ENCODE measurements at regions not wholly inside any gene's neighbourhood (a gene's known extent, or its start where the extent isn't known, plus 50 kb on each side); places are given as distances from the start of the nearest gene placed in this dataset.

DNA sequence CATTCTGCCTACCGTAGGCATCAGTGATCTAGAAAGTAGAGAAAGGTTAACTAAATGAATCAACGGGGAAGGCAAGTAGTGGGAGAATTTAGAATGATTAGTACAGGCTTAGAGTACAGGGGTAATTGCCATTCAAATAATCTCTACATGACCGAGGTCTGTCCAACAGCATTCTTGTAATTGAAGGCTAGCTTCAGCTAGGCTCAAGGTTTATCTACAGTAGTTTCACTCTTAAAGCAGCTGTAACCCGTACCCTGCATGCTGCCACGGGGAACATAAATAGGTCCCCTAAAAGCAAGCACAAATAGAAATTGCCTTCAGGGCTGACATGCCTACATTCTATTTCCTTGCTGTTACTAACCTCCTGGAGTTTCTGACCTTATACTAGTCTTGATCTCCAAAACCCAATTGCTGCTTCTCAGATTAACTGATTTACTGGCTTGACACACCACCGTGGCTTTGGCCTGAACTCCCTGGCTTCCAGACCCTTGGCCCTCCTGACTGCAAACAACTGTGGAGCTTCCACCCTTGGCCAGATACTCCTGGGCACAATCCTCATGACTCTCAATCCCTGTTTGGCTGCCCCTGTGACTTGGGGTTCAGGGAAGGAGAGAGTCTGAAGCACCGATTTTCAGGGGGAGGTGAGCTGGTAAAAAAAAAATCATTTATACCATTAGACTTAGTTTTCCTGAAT lies 242.1 kb upstream of the FOXN3 start:
- DNase-seq, result no peak

DNA sequence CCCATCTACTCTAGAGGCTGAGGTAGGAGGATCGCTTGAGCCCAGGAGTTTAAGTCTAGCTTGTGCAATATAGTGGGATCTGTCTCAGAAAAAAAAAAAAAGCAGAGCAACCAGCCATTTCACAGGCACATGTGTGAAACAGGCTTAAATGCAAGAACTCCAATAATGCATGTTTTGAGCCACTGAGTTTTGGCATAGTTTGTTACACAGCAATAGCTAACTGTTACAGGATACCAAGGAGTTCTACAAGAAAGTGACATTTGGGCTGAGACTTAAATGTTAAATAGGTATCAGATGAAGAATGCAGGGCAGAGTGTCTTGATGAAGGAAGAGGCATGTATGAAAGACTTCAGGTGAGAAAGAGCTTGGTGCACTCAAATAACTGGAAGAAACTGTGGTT lies 240.0 kb upstream of the FOXN3 start:
- DNase-seq, result no peak

DNA sequence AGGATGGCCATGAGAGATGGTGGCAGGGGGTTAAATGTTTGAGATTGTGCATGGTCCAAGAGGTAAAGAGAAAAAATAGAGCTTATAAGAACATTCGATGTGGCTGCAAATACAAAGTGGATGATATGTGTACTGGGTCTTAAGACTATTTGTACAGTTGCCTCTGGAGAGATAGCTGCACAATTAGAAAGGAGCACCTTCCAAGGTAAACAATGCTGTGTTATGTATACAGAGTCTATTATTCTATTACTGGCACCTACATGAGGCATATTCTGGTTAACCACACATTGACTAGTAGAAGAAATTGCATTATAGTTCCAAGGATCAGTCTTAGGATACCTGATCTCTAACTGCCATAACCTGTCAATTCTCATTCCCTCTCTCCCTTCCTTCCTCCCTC lies 238.0 kb upstream of the FOXN3 start:
- no peak for DNase-seq

DNA sequence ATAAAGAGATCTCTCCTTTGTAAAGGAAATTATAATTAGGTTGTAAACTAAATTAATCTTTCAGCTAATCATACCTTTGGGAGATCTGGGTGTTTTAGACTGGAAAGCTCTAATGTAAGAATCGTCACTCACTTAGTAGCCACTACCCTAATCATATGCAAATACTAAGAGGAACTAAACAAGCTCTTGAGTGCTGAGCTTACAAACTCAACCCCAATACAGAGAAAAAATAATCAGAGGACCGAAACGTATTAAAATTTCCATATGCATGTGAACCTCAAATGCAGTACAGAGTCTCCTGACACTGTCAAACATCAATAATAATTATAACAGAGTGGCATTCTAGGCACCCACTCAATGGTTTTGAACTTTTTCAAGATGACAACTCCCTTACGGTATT lies 235.3 kb upstream of the FOXN3 start:
- DNase-seq, result no peak

DNA sequence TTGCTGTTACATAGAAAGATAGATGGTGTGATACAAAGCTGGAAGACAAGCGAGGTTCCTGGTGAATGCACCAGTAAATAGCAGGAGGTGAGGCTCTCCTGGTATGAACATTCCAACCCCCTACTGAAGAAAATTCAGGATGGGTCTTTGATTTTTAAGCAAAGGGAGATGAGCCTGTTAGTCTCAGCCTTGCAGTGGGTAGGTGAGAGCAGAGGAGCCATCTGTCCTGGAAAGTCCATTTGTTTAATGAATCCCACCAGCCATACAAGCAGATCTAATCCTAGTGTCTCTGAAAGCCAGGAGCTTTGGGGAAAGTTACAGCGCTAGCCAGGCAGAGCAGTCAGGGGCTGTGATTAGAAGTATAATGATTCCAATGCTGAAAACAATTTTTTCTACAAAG lies 234.8 kb upstream of the FOXN3 start:
- no peak for DNase-seq

DNA sequence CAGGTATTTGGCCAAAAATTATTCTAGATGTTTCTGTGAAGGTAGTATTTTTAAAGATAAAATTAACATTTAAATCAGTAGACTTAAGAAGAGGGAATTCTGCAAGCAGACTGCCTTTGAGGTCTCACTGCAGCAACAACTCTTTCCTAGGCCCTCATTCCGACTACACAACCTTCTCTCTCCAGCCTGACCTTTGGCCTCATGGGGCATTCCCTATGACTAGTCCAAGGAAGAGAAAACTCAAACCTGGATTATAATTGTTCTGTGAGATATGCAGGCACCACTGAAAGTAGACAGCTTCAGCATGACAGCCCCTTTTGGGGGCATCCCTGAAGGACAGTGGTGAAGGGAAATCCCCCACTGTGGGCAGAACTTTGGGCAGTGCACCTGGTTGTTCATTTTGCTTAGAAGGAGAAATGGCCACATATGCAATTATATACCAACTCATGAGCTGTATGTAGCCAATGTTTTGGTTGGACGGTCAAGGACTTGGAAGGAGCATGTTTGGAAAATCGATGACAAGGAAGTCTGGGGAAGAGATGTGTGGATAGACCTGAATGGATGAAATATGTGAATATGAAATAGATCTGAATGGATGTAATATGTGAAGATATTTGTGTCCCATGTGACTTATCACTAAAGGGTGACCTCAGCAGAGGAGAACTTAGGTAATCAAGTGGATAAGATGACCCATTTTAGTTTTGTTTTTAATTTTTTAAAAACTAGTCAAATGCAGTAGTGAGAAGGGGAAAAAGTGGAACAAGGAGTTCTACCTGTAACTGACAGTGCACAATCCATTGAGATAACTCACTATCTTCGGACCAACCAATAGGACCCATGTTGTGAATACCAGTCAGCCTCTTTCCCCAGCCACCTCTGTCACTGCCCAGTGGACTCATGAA lies 233.3 kb upstream of the FOXN3 start:
- no peak for DNase-seq

DNA sequence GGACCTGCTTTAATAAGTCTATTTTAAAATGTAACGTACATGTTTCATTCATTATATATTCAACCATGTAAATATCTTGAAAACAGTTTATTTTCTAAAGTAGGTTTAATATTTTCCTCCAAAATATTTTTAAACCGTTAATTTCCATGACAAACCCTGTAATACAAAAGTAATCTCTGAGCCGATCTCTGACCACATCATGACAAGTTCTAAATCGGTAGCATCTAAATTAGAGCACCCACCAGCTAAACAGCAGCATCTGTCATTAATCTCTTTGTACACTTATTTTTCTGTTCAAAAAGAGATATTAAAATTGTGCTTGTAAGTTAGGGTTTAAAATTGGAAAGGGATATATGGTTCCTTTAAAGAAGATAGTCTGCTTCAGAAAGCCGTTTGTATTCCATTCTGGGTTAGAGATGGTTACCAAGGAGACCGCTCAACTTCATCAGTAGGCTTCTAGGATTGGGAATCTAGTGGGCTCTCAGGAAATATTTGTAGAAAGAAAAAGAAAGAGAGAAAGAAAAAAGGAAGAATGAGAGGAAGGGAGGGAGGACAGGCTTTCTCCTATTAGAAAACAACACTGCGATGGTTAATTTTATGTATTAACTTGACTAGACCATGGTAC lies 232.5 kb upstream of the FOXN3 start:
- no peak for DNase-seq

DNA sequence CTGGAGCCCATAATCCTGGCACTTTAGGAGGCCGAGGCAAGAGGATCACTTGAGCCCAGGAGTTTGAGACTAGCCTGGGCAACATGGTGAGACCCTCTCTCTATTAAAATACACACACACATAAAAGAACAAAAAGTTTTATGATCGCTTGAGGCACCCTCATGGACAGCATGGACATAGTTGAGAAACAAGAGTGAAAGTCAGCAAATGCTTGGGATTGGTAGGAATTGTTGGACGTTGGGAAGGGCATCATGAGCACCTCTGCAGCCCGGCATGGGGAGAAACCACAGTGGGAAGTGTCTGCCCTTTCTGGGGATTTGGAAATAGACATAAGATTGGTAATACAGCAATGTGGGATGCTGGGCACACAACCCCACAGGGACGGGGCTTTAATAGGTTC lies 231.9 kb upstream of the FOXN3 start:
- DNase-seq, result no peak

DNA sequence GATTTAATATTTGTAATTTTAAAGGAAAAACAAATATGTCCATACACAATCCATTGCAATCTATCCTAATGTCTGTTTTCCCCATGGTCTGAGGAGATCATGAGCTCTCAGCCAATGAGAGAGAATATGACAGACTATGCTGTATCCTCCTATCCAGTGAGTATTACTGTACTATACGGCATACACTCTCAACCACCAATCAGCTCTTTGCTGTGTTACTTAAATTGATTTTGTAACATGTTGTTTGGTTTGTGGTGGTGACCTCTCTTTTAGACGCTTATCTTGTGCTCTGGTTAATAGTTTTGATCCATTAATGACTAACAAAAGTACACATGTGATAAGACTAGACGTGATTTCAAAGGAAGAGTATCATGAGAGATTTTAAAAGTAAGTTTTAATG lies 231.5 kb upstream of the FOXN3 start:
- DNase-seq, result no peak

DNA sequence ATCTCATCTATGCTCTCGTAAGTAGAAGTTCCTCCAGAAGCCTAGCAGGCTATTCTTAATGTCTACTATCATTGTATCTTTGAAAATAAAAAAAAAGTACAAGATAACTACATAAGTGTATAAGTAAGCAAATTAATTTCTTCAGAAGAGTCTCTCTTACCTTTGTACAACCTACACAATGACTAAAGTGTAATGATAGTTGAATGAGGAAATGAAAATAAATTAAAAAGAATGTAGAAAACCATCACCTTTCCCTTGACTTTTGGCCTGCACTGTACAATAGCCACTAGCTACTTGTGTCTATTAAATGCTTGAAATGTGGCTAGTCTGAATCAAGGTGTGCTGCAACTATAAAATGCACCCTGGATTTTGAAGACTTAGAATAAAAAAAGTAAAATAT lies 229.9 kb upstream of the FOXN3 start:
- no peak for DNase-seq

DNA sequence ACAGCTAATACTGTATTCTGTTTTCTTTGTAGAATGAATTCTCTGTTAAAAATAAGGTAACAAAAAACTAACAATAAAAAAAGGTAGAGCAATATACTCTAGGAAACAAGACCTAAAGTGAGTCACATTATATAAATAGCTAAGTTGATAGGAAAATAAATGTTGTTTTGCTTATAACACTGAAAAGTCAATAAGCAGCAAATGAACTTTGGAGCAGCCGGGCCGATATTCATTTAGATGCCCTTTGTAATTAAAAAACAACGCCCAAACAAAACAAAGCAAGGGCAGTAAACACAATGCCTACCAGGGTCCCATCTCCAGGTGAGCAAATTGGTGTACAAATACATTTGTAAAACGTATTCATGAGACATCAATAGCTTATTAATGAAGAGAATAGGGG lies 227.6 kb upstream of the FOXN3 start:
- no peak for DNase-seq

DNA sequence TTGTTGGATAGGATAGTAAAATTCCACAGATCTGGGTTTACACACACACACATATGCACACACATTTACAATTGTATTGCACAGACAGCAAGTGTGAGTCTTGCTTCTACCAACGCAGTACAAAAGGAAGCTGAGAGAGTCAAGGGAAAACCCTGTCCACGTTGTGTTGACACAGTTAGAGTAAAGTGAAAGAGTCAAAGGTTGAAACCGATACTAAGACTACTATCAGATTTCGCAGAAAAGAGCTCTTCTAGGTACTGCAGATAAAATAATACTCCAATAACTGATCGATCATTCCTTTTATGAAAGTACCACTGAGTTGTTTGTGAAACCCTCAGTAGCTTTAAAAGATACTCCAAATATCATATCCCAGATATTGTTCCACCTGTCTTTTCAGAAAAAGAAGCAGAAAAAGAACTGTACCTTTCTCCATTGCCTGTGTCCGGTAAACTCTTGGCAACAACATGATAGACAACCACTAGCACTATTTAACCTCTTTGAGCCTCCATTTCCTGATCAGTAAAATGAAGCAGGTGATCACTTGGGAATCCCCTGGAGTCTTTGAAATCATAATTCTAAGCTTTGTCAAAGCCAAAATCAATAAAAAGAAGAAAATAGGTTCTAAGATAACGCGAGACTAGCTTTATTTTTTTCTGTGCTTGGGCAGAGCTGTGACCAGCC lies 224.6 kb upstream of the FOXN3 start:
- no peak for DNase-seq

DNA sequence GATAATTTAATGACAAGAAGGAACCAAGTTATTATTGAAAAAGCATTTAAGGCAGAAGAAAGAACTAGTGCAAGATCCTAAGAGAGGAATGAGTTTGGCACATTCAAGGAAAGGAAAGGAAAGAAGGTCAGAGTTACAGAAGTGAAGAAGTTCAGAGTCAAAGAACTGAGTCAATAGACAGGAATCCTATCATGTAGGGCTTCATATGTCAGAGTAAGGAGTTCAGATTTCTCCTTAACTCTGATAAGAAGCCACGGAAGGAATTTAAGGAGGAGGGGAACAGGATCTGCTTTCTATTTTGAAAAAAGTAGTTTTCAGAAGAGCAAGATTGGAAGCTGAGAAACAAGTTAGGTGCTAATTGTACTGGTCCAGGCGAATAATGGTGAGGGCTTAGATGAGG lies 223.1 kb upstream of the FOXN3 start:
- DNase-seq, result no peak

DNA sequence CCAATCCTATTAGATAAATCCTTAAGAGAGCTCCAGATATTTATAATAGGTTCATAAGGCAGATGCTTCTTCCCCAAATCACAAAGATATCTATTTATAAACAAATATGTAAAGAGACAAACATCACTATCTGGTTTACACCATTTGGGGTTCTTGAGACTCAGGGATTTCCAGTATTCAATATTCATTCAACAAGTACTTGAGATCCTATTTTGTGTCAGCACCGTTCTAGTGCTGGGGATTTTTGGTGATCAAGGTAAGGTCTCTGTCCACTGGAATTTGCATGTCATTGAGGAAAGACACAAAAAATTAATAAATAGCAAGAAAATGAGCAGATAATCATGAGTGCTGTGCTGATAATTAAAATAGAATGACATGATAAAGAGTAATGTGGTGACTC lies 222.7 kb upstream of the FOXN3 start:
- no peak for DNase-seq

DNA sequence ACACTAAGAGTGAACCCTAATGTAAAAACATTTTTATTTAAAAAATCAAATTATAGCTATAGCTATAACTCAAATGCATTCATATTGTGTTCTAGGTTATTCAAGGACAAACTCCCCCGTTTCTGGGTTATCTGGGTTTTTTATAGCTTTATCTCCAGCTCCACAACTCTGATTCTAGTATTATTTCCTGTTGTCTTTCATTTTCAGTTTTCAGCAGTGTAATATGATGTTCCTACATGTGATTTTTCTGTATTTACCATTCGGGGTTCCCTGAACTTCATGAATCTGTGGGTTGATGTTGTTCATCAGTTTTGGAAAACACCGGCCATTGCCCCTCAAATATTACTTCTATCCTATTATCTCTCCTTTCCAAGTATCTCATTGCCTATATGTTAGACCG lies 221.9 kb upstream of the FOXN3 start:
- no peak for DNase-seq

DNA sequence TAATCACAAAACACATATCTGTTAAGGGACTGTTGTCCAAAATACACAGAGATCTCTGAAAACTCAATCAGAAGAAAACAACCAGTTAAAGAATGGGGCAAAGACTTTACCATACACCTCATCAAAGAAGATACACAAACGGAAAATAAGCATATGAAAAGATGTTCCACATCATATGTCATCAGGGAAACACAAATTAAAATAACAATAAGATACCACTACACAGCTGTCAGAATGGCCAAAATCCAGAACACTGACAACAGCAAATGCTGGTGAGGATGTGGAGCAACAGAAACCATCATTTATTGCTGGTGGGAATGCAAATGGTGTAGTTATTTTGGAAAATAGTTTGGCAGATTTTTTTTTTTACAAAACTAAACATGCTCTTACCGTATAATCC lies 220.5 kb upstream of the FOXN3 start:
- DNase-seq, result no peak

DNA sequence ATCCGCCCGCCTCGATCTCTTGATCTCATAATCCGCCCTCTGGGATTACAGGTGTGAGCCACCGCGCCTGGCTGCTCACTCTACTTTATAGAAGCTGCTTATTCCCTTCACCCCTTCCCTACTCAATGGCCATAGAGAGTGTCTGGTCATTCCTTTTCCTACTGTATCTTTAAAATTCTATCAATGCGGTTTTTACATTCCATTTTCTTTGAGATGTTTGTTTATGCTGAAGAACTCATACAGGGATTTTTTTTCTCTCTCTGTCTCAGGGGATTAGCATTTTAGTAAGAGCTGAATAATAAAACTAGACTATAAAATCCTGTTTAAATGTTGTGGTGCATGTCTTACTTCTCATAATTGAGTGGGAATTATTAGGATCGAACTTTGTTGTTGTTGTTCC lies 218.6 kb upstream of the FOXN3 start:
- no peak for DNase-seq

DNA sequence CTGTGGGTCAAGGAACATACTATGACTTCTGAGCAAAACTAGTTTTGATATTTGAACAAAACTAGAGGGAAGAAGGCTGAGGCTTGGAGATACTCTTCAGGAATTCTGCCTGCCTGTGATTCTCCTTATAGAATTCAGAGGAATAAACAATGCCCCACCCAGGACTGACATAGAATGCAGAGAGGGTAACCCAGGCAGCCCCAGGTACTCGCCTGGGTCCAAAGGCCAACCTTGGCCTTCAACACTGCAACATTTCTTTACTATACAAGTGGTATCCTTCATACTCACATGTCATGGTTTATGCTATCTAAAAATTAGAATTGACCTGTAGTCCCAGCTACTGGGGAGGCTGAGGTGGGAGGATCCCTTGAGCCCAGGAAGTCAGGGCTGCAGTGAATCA lies 217.0 kb upstream of the FOXN3 start:
- DNase-seq, result no peak

DNA sequence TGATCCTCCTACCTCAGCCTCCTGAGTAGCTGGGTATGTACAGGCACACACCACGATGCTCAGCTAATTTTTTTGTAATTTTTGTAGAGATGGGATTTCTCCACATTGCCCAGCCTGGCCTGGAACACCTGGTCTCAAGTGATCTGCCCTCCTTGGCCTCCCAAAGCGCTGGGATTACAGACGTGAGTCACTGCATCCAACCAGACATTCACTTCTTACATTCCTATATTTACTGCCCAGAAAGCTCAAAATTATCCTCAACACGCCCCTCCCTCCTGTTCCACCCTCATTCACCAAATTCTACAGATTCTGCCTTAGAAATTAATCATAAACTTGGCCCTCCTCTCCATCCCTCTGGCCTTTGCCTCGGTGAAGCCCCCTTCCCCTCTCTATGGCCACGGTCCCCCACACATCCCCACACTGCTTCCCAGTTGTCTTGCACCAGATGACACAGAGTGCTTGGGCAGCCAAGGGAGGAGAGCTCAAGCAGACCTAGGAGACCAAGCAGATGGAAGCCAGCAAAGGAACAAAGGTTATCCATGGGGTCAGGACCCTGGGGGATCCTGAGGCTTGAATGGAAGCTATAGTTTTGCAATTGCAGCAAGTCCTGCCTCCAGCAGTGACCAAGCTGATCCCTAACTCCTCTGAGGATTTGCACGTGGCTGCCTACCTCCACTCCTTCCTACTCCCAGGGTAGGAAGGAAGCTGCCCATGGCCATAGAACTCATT lies 213.2 kb upstream of the FOXN3 start:
- no peak for DNase-seq

DNA sequence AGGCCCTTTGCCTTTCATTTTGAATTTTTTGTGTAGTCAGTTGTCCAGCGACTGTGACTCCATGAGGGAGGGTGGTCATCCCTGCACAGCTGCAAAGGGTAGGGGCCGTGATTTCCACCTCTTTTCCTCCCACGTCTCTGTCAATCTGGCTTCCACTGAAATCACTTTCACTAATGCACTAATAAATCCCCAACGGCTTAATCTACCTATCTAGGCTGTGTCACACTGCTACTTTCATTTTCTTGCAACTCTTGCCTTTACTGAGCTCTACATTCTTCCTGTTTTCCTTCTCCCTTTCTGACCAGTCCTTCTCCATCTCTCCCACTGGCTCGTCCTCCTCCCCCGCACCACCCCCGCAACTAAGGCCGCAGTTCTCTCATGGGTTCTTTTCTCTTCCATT lies 212.3 kb upstream of the FOXN3 start:
- DNase-seq, result no peak

DNA sequence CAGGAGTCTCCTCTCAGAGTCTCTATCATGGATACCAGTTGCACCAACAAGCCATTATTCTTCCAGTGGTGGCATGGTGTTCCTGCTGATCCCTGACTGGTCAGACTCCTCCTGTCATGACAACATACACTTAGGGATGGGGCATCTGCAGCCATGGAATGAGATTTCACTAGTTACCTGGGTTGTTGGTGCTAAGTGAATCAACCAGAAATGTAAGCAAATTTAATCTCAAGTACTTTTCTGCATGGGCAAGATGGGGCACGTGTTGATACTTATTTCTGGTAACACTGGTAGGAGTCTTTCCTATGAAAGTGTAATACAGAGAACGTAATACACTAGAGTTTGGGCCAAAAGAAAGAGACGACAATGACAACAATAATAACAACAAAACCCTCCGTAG lies 211.5 kb upstream of the FOXN3 start:
- DNase-seq, result no peak

DNA sequence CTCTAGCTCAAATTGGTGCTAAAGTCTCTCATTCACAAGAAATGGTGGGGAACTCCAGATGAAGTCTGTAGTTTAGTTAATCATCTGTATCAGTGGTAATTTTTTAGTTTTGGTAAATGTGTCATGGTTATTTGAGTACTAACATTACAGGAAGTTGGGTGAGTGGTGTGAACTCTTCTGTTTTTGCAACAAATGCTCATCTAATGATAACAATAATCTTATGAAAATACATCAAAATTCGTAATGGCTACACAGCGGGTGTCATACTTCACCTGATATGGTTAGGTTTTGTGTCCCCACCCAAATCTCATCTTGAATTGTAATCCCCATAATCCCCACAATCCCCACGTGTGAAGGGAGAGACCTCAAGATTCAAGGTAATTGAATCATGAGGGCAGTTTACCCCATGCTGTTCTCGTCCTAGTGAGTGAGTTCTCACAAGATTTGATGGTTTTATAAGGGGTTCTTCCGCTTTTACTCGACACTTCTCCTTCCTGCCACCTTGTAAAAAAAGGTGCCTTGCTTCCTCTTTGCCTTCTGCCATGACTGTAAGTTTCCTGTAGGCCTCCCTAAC lies 209.3 kb upstream of the FOXN3 start:
- no peak for DNase-seq
